Thyroid gland (tissue), 4 donors: ENCODE measurements at regions not wholly inside any gene's neighbourhood (a gene's known extent, or its start where the extent isn't known, plus 50 kb on each side); places are given as distances from the start of the nearest gene placed in this dataset.

Source experiments
- DNase-seq, 2 donors: peaks; one replicate each; pipeline ENCODE4 v3.0.0-alpha.2; 2019
- H3K27ac ChIP-seq, 3 donors: fragments of 200-600 bp; sonication (generic); 1 replicate in 2 of 3; 2 replicates in 1 of 3; pipeline ENCODE4 v1.5.1; 2016 to 2019; ENCODE audit warnings: mild to moderate bottlenecking in 1 of 3, moderate library complexity in 1 of 3
- H3K27me3 ChIP-seq: fragments of 200-600 bp; sonication (generic); one replicate; pipeline ENCODE4 v1.5.1; 2019
- H3K36me3 ChIP-seq, 2 donors: fragments of 200-600 bp; sonication (generic); one replicate each; pipeline ENCODE4 v1.5.1; 2016 to 2019
- H3K4me1 ChIP-seq, 2 donors: fragments of 200-600 bp; sonication (generic); one replicate each; pipeline ENCODE4 v1.5.1; 2017 to 2019
- H3K4me3 ChIP-seq, 3 donors: fragments of 200-600 bp; sonication (generic); replicated peaks in 1 of 3; 1 replicate in 2 of 3; 2 replicates in 1 of 3; pipeline ENCODE4 v1.5.1; 2016; ENCODE audit warnings: mild to moderate bottlenecking in 1 of 3
- H3K9me3 ChIP-seq: fragments of 200-600 bp; sonication (generic); one replicate; pipeline ENCODE4 v1.5.1; 2017
- CTCF ChIP-seq, 6 experiments: fragments of 200-600 bp in 3 of 6; fragments of 450-650 bp in 3 of 6; sonication (generic) in 3 of 6; IDR thresholded peaks; one replicate each; pipeline ENCODE4 v1.5.1; 2016 to 2019; ENCODE audit warnings: antibody characterized with exemption in 6 of 6, mild to moderate bottlenecking in 2 of 6, inconsistent platforms in 1 of 6, moderate library complexity in 1 of 6
- POLR2A ChIP-seq, 2 donors: fragments of 450-650 bp; IDR thresholded peaks; one replicate each; pipeline ENCODE4 v1.6.1; 2017; ENCODE audit warnings: antibody characterized with exemption in 2 of 2, mild to moderate bottlenecking in 2 of 2, moderate library complexity in 1 of 2
- WGBS, 2 donors: methylation state at CpG; one replicate each; pipeline ENCODE4 v1.1.5; 2017; 5-methylcytosine and 5-hydroxymethylcytosine counted together
- intact Hi-C: fragments of 100-400 bp; cut with DNase I; formaldehyde crosslinking; loops from one replicate; pipeline ENCODE4 v1.15.1; 2023

DNA sequence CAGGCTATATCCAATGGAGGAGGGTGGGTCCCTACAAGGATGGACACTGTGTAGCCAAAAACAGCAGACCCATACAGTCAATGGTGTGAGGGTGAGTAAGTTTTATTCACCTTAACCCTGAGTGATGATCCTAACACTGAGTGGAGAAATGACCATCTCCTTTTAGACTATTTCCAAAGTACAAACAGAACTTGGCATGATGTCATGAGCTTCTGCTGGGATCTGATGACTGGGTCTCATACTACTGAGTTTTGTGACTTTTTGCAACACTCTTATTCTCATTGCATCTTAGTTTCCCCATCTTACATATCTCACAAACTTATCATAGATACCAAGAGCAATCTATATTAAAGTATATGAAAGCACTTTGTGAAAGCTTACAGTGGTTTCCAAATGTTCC, 330.3 kb upstream of the CFAP20DC start:
- no peak for DNase-seq
- Histone ChIP-seq H3K4me3 (no peak overlapping the region), H3K27me3 (no peaks in the 10 kb centered on the region), H3K27ac (no peak overlapping the region), H3K9me3 (no peaks in the 10 kb centered on the region), H3K4me1 (no peaks in the 10 kb centered on the region), H3K36me3 (no peaks in the 10 kb centered on the region)
- TF ChIP-seq POLR2A (IDR thresholded peaks at IDR 0.05) (no peak), CTCF (IDR thresholded peaks at IDR 0.05) (no peak)
- intact Hi-C loops, result no loop called here

GRCh38 chr3:59374818-59375211, 325.0 kb upstream of the CFAP20DC start:
- H3K4me1 ChIP-seq, result peaks cover 0 to 6% of the 10 kb centered on the region in 2 donors
- H3K4me3 ChIP-seq, result no peak overlapping the region
- DNase-seq, result peak; percentile 30 to 36
- TF ChIP-seq CTCF (IDR thresholded peaks at IDR 0.05) (no peak), POLR2A (IDR thresholded peaks at IDR 0.05) (no peak)
- intact Hi-C loops, result no loop called here
- H3K36me3 ChIP-seq, result no peaks in the 10 kb centered on the region
- 43 to 54% methylated on average over 3 of the region's 3 CpGs for WGBS, 2 donors
- H3K27me3 ChIP-seq, result no peaks in the 10 kb centered on the region
- H3K9me3 ChIP-seq, result no peaks in the 10 kb centered on the region
- H3K27ac ChIP-seq, result no peak overlapping the region

GRCh38 chr3:59374091-59374817, 324.4 kb upstream of the CFAP20DC start:
- Histone ChIP-seq H3K9me3 (no peaks in the 10 kb centered on the region), H3K27ac (no peak overlapping the region), H3K36me3 (no peaks in the 10 kb centered on the region), H3K4me1 (peaks cover 0 to 6% of the 10 kb centered on the region in 2 donors), H3K4me3 (no peak overlapping the region), H3K27me3 (no peaks in the 10 kb centered on the region)
- WGBS, 2 donors, result 75 to 82% methylated on average over 6 of the region's 6 CpGs
- TF ChIP-seq CTCF (IDR thresholded peaks at IDR 0.05) (no peak), POLR2A (IDR thresholded peaks at IDR 0.05) (no peak)
- intact Hi-C loops, result no loop called here
- no peak for DNase-seq

GRCh38 chr3:59372346-59372745, 322.5 kb upstream of the CFAP20DC start:
- TF ChIP-seq CTCF (IDR thresholded peaks at IDR 0.05) (no peak), POLR2A (IDR thresholded peaks at IDR 0.05) (no peak)
- 25 to 34% methylated on average over 3 of the region's 3 CpGs for WGBS, 2 donors

GRCh38 chr3:59368900-59369675, 319.3 kb upstream of the CFAP20DC start:
- intact Hi-C loops, result no loop called here
- H3K27me3 ChIP-seq, result no peaks in the 10 kb centered on the region
- 73 to 80% methylated on average over 5 of the region's 5 CpGs for WGBS, 2 donors
- H3K9me3 ChIP-seq, result no peaks in the 10 kb centered on the region
- H3K36me3 ChIP-seq, result no peaks in the 10 kb centered on the region
- H3K4me3 ChIP-seq, result no peak overlapping the region
- DNase-seq, result no peak
- no peak for TF ChIP-seq POLR2A (IDR thresholded peaks at IDR 0.05)
- no peak for TF ChIP-seq CTCF (IDR thresholded peaks at IDR 0.05)
- no peak overlapping the region for H3K27ac ChIP-seq
- H3K4me1 ChIP-seq, result peaks cover 0 to 6% of the 10 kb centered on the region in 2 donors

More at GRCh38 chr3:59372346-59372745, 322.5 kb upstream of the CFAP20DC start:
- H3K9me3 ChIP-seq, result no peaks in the 10 kb centered on the region
- H3K36me3 ChIP-seq, result no peaks in the 10 kb centered on the region
- peak in 1 of 2 donors; percentile 15 for DNase-seq
- peaks cover 0 to 6% of the 10 kb centered on the region in 2 donors for H3K4me1 ChIP-seq
- no peak overlapping the region for H3K27ac ChIP-seq
- H3K4me3 ChIP-seq, result no peak overlapping the region
- H3K27me3 ChIP-seq, result no peaks in the 10 kb centered on the region
- intact Hi-C loops, result no loop called here
